ENCODE measurements at regions not wholly inside any gene's neighbourhood (a gene's known extent, or its start where the extent isn't known, plus 50 kb on each side); places are given as distances from the start of the nearest gene placed in this dataset.

- TF ChIP-seq POLR2AphosphoS5 (IDR thresholded peaks at IDR 0.05; ENCODE audit: low read depth, low read length) = no peak
- TF ChIP-seq YY1 (IDR thresholded peaks at IDR 0.05; ENCODE audit: low read depth, low read length) = no peak
- TF ChIP-seq ZNF274 (IDR thresholded peaks at IDR 0.05; ENCODE audit: borderline replicate concordance, extremely low read depth, low read length) = no peak
- no peak for TF ChIP-seq POLR2A (IDR thresholded peaks at IDR 0.05; ENCODE audit: control extremely low read depth in 1 of 2, low read depth in 2 of 2, low read length in 2 of 2)
- no peak for TF ChIP-seq CEBPB (IDR thresholded peaks at IDR 0.05; ENCODE audit: low read depth, low read length)
- TF ChIP-seq CTCF (IDR thresholded peaks at IDR 0.05; ENCODE audit: control extremely low read depth in 1 of 3, insufficient read depth in 1 of 3, low read depth in 1 of 3, low read length in 3 of 3) = no peak
- TF ChIP-seq EP300 (IDR thresholded peaks at IDR 0.05; ENCODE audit: borderline replicate concordance in 1 of 2, low read depth in 2 of 2, low read length in 2 of 2) = no peak
- TF ChIP-seq SP1 (IDR thresholded peaks at IDR 0.05; ENCODE audit: low read depth, low read length) = no peak
- no peak for TF ChIP-seq CHD1 (IDR thresholded peaks at IDR 0.05; ENCODE audit: low read depth, low read length)
- TF ChIP-seq NRF1 (IDR thresholded peaks at IDR 0.05; ENCODE audit: low read depth, low read length) = no peak
Measured at GRCh38 chr15:80343554-80343992, 60.6 kb upstream of the ARNT2 start.

Measured in H1 (cell line).